PC-3 (cell line): ENCODE measurements at regions not wholly inside any gene's neighbourhood (a gene's known extent, or its start where the extent isn't known, plus 50 kb on each side); places are given as distances from the start of the nearest gene placed in this dataset.

Source experiments
- CTCF ChIP-seq: fragments of 300-600 bp; sonication (generic); conservative IDR thresholded peaks from 2 replicates; pipeline ENCODE4 v1.5.1; 2017; ENCODE audit warnings: antibody characterized with exemption, low read depth, mild to moderate bottlenecking, low read length
- EZH2 ChIP-seq: fragments of 300-600 bp; sonication (generic); IDR thresholded peaks from one replicate; pipeline ENCODE4 v1.6.1; 2017; ENCODE audit warnings: antibody characterized with exemption, mild to moderate bottlenecking, low read length; ENCODE audit not compliant: unreplicated experiment
- EZH2phosphoT487 ChIP-seq: fragments of 300-600 bp; sonication (generic); IDR thresholded peaks from 2 replicates; pipeline ENCODE4 v1.6.1; 2018; ENCODE audit warnings: mild to moderate bottlenecking, antibody characterized with exemption, low read length, borderline replicate concordance

- TF ChIP-seq CTCF (no peak), EZH2phosphoT487 (no peak), EZH2 (no peak)
Observed at GRCh38 chr18:11408555-11409065, 200.8 kb upstream of the SLC35G4 start.
